Fibroblast of mammary gland (primary cell): ENCODE measurements at regions not wholly inside any gene's neighbourhood (a gene's known extent, or its start where the extent isn't known, plus 50 kb on each side); places are given as distances from the start of the nearest gene placed in this dataset.

Experiments used
- DNase-seq: peaks from one replicate; pipeline ENCODE4 v3.0.0-alpha.2; 2010; ENCODE audit warnings: low read depth
- H3K4me3 ChIP-seq: 2 replicates; pipeline ENCODE4 v1.5.1; 2011; ENCODE audit warnings: low read depth, mild to moderate bottlenecking, low read length, moderate library complexity; ENCODE audit not compliant: control insufficient read depth
- TF ChIP-seq, protein P1 (sequence below): conservative IDR thresholded peaks from 2 replicates; pipeline ENCODE4 v1.5.1; 2011; ENCODE audit warnings: low read depth, low read length, inconsistent platforms; ENCODE audit not compliant: control insufficient read depth, insufficient read depth

DNA sequence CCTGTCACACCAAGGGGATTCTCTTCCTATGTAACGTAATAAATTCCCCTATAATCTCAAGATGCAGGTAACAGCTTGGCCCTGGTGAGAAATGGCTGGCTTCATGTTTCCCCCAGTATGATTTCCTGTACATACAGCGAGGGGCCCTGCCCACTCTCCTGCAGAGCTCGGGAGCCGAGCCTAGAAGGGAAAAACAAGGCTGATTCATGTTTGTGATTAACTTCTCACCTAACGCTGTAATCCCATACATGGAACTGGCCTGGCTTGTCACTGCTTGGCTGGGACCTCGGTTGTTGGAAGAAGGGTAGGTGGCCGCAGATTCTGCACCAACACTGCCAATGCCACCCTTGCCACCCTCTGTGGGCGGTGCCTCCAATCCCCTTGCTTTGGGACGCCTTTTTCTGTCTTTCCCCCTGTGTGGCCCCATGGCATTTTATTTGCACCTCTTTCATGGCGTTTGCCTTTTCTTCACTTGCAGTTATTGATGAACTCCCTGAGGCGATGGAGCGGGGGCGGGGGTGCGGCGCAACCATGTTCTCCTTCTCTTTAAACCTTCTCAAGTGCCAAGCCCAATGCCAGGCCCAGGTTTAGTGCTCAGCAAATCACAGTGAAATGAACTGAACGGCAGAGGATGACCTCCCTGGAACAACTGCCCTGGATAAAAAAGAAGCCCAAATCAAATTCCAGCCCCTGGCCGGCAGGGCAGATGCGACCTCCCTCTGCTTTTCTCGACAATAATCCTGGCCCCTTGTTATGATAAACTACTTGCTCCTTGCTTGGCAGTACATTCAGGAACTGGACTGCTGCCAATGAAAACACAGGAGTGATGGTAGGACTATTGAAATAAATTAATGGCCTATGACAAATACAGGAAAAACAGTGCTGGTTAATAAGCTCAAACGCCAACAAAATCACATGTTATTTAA is 108.1 kb downstream of the TMEM174 start:
- no peak overlapping the region for H3K4me3 ChIP-seq
- TF ChIP-seq, protein P1, sequence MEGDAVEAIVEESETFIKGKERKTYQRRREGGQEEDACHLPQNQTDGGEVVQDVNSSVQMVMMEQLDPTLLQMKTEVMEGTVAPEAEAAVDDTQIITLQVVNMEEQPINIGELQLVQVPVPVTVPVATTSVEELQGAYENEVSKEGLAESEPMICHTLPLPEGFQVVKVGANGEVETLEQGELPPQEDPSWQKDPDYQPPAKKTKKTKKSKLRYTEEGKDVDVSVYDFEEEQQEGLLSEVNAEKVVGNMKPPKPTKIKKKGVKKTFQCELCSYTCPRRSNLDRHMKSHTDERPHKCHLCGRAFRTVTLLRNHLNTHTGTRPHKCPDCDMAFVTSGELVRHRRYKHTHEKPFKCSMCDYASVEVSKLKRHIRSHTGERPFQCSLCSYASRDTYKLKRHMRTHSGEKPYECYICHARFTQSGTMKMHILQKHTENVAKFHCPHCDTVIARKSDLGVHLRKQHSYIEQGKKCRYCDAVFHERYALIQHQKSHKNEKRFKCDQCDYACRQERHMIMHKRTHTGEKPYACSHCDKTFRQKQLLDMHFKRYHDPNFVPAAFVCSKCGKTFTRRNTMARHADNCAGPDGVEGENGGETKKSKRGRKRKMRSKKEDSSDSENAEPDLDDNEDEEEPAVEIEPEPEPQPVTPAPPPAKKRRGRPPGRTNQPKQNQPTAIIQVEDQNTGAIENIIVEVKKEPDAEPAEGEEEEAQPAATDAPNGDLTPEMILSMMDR: no peak
- DNase-seq: peak; percentile 86

DNA sequence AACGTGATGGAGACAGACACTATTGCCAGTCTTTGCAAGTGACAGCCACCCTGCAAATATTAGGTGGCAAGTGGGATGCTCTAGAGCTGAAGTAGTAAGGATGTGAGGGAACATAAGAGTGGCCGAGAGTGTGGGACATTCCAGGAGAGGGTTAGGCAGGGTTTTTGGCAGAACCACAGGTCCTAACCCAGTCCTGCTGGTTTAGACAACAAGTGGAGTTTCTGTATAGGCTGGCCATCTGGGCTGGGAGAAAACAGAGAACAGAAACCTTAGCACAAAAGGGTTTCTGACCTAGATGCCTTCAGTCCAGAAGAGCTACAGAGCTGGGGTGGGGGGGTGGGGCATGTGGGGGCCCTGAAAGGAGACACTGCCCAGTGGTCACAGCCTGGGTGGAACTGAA is 107.4 kb downstream of the TMEM174 start:
- H3K4me3 ChIP-seq: no peak overlapping the region
- TF ChIP-seq, protein P1: no peak
- no peak for DNase-seq

DNA sequence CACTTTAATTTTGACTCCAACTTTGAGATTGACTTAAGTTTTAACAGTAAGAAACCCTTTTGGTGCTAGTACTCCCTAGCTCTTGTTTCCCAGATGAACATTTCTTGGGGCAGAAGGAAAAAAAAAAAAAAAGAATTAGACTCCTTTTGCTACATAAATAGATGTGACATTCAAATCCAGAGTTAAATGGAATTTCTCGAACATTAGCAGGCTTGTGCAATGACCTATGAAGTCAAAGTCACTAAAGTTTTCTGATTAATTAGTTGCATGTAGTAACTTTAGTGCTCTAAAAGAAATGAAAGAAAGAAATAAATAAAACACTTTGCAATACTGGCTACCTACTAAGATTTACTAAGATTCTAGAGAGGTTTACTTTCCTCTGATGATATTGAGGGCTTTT is 106.8 kb downstream of the TMEM174 start:
- TF ChIP-seq, protein P1: no peak
- no peak for DNase-seq
- H3K4me3 ChIP-seq: no peak overlapping the region

DNA sequence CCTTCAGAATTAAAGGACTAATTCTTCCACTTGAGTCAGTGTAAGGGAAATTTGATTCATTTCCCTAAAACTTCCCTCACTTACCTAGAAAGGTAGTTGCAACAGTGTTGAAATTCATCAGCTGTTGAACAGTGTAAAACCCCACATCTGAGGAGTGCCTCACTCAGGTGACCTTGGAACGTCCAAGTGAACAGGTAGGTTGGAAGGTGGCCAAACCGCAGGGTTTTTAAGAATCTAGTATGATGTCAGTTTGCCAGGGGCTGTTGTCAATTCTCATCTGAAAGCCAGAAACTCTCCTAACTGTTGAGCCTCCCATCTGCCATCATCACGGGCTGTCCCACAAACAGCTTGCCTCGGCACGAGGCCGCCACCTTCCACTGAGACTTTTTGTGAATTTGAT is 105.7 kb downstream of the TMEM174 start:
- TF ChIP-seq, protein P1: no peak
- DNase-seq: no peak
- no peak overlapping the region for H3K4me3 ChIP-seq

DNA sequence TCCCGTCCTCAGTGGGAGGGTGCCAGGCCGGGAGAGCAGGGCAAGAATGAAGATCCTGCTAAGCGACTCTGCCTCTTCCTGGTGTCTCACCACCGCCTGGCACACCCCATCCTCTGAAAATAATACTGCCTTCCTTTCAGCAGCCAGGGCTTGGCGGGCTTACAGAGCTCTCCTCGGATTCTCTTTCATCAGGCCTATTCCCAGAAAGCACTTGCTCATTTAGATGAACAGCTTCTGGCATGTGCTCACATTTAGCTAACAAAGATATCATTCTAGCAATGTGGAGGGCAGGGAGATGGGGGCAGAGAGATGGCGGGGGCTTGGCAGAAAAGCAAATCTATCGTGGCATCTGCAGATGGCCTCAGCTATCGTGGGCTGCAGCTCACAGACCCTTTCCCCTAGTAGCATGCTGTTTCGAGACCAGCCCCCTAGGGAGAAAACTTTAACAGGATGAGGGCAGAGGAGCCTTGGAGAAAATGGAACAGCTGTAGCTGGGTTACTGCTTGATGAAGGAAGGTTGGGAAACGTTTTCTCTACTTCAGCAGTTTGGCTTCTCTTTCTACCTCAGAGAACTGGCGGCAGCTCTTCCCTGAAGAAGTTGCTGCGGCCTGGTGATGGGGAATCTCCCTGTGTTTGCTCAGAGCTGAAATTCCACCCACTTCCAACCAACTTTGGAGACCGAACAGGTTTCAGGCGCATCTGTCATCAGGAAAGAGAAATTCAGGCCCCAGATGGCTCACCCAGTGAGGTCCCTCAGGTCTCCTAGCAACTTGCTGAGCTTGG is 102.1 kb downstream of the TMEM174 start:
- peak; percentile 34 for DNase-seq
- no peak overlapping the region for H3K4me3 ChIP-seq
- TF ChIP-seq, protein P1: no peak

DNA sequence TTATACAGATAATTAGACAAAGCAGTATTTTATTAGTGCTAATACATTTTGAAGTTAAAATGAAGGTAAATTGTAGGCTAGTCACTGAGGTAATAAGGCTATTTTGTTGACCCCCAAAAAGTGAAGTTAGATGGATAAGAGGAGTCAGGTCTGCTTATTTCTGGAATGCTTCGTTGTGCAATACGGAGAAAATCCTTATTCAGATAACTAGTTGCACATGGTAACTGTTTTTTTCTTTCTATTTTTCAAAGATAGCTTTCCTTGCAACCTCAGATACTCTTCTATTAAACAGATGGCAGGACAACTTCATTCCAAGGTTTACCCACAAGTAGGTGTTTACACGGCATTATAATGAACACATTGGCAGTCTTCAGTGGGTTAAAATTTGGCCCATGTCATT is 101.1 kb downstream of the TMEM174 start:
- TF ChIP-seq, protein P1: no peak
- H3K4me3 ChIP-seq: no peak overlapping the region
- DNase-seq: no peak
